ENCODE measurements at regions not wholly inside any gene's neighbourhood (a gene's known extent, or its start where the extent isn't known, plus 50 kb on each side); places are given as distances from the start of the nearest gene placed in this dataset.

GRCh38 chr7:95669513-95669912 lies 73.2 kb upstream of the PDK4 start:
- Histone ChIP-seq H2AFZ (ENCODE audit: insufficient read depth, low read length, poor library complexity) (no peak overlapping the region), H3K23ac (ENCODE audit: low read length) (no peak overlapping the region)
- no CpG with 5 or more reads among the region's 2 CpGs for WGBS (ENCODE audit: extremely low coverage, insufficient coverage, insufficient read length)

GRCh38 chr7:95668504-95669018 lies 72.2 kb upstream of the PDK4 start:
- DNase-seq, result no peak
- WGBS (ENCODE audit: extremely low coverage, insufficient coverage, insufficient read length), result no CpG with 5 or more reads among the region's 4 CpGs

More at GRCh38 chr7:95669513-95669912, 73.2 kb upstream of the PDK4 start:
- Histone ChIP-seq H3K36me3 (ENCODE audit: control insufficient read depth in 1 of 2, insufficient read depth in 2 of 2, low read length in 2 of 2) (no peaks in the 10 kb centered on the region), H3K27me3 (ENCODE audit: insufficient read depth, low read length) (no peaks in the 10 kb centered on the region), H4K12ac (ENCODE audit: low read depth, low read length) (no peak overlapping the region), H3K4ac (ENCODE audit: low read depth, low read length) (no peak overlapping the region), H3K4me1 (ENCODE audit: control insufficient read depth in 1 of 2, insufficient read depth in 2 of 2, low read length in 2 of 2) (no peaks in the 10 kb centered on the region), H3K79me2 (ENCODE audit: control insufficient read depth, insufficient read depth, low read length, poor library complexity) (no peaks in the 10 kb centered on the region), H3K27ac (ENCODE audit: low read depth, low read length) (no peak overlapping the region), H2AK5ac (ENCODE audit: low read length) (no peak overlapping the region), H2BK120ac (ENCODE audit: insufficient read depth, low read length, poor library complexity) (no peak overlapping the region), H3K4me3 (ENCODE audit: low read depth, low read length) (no peak overlapping the region), H3K9me3 (ENCODE audit: insufficient read depth, low read depth, low read length) (no peaks in the 10 kb centered on the region), H3K79me1 (ENCODE audit: low read length) (no peaks in the 10 kb centered on the region), H3K4me2 (ENCODE audit: low read length) (no peak overlapping the region), H2BK5ac (ENCODE audit: low read depth, low read length, poor library complexity) (no peak overlapping the region), H4K91ac (ENCODE audit: low read depth, low read length) (no peak overlapping the region), H3K14ac (ENCODE audit: low read length) (no peak overlapping the region), H4K8ac (ENCODE audit: low read depth, low read length) (no peak overlapping the region), H2BK12ac (ENCODE audit: low read length) (no peak overlapping the region), H3K9ac (ENCODE audit: low read length) (no peak overlapping the region), H3K18ac (ENCODE audit: low read length) (no peak overlapping the region)
- DNase-seq, result no peak

GRCh38 chr7:95662987-95663386 lies 66.7 kb upstream of the PDK4 start:
- no peak overlapping the region for H4K12ac ChIP-seq (ENCODE audit: low read depth, low read length)
- H2BK12ac ChIP-seq (ENCODE audit: low read length), result no peak overlapping the region
- no peak overlapping the region for H3K4me3 ChIP-seq (ENCODE audit: low read depth, low read length)
- no peak overlapping the region for H3K23ac ChIP-seq (ENCODE audit: low read length)
- WGBS (ENCODE audit: extremely low coverage, insufficient coverage, insufficient read length), result no CpG with 5 or more reads among the region's 1 CpG
- no peak overlapping the region for H3K9ac ChIP-seq (ENCODE audit: low read length)
- H3K14ac ChIP-seq (ENCODE audit: low read length), result no peak overlapping the region
- H3K4me1 ChIP-seq (ENCODE audit: control insufficient read depth in 1 of 2, insufficient read depth in 2 of 2, low read length in 2 of 2), result no peaks in the 10 kb centered on the region
- H2BK5ac ChIP-seq (ENCODE audit: low read depth, low read length, poor library complexity), result no peak overlapping the region
- no peak overlapping the region for H4K8ac ChIP-seq (ENCODE audit: low read depth, low read length)
- no peak overlapping the region for H3K27ac ChIP-seq (ENCODE audit: low read depth, low read length)
- no peak for DNase-seq
- H3K36me3 ChIP-seq (ENCODE audit: control insufficient read depth in 1 of 2, insufficient read depth in 2 of 2, low read length in 2 of 2), result no peaks in the 10 kb centered on the region
- H3K4ac ChIP-seq (ENCODE audit: low read depth, low read length), result no peak overlapping the region
- no peak overlapping the region for H2AK5ac ChIP-seq (ENCODE audit: low read length)
- H2AFZ ChIP-seq (ENCODE audit: insufficient read depth, low read length, poor library complexity), result no peak overlapping the region
- H3K79me2 ChIP-seq (ENCODE audit: control insufficient read depth, insufficient read depth, low read length, poor library complexity), result no peaks in the 10 kb centered on the region
- H3K79me1 ChIP-seq (ENCODE audit: low read length), result no peaks in the 10 kb centered on the region
- no peak overlapping the region for H2BK120ac ChIP-seq (ENCODE audit: insufficient read depth, low read length, poor library complexity)
- no peak overlapping the region for H3K18ac ChIP-seq (ENCODE audit: low read length)
- no peaks in the 10 kb centered on the region for H3K27me3 ChIP-seq (ENCODE audit: insufficient read depth, low read length)
- no peak overlapping the region for H3K4me2 ChIP-seq (ENCODE audit: low read length)
- H3K9me3 ChIP-seq (ENCODE audit: insufficient read depth, low read depth, low read length), result no peaks in the 10 kb centered on the region
- no peak overlapping the region for H4K91ac ChIP-seq (ENCODE audit: low read depth, low read length)

More at GRCh38 chr7:95668504-95669018, 72.2 kb upstream of the PDK4 start:
- H2BK120ac ChIP-seq (ENCODE audit: insufficient read depth, low read length, poor library complexity), result no peak overlapping the region
- H3K36me3 ChIP-seq (ENCODE audit: control insufficient read depth in 1 of 2, insufficient read depth in 2 of 2, low read length in 2 of 2), result no peaks in the 10 kb centered on the region
- no peak overlapping the region for H2AK5ac ChIP-seq (ENCODE audit: low read length)
- no peaks in the 10 kb centered on the region for H3K4me1 ChIP-seq (ENCODE audit: control insufficient read depth in 1 of 2, insufficient read depth in 2 of 2, low read length in 2 of 2)
- no peaks in the 10 kb centered on the region for H3K27me3 ChIP-seq (ENCODE audit: insufficient read depth, low read length)
- no peak overlapping the region for H3K23ac ChIP-seq (ENCODE audit: low read length)
- no peak overlapping the region for H3K14ac ChIP-seq (ENCODE audit: low read length)
- H3K4me3 ChIP-seq (ENCODE audit: low read depth, low read length), result no peak overlapping the region
- H3K79me2 ChIP-seq (ENCODE audit: control insufficient read depth, insufficient read depth, low read length, poor library complexity), result no peaks in the 10 kb centered on the region
- H3K4me2 ChIP-seq (ENCODE audit: low read length), result no peak overlapping the region
- no peak overlapping the region for H3K9ac ChIP-seq (ENCODE audit: low read length)
- H3K79me1 ChIP-seq (ENCODE audit: low read length), result no peaks in the 10 kb centered on the region
- no peak overlapping the region for H4K8ac ChIP-seq (ENCODE audit: low read depth, low read length)
- no peak overlapping the region for H4K12ac ChIP-seq (ENCODE audit: low read depth, low read length)
- H3K9me3 ChIP-seq (ENCODE audit: insufficient read depth, low read depth, low read length), result no peaks in the 10 kb centered on the region
- H3K27ac ChIP-seq (ENCODE audit: low read depth, low read length), result no peak overlapping the region
- no peak overlapping the region for H4K91ac ChIP-seq (ENCODE audit: low read depth, low read length)
- H3K4ac ChIP-seq (ENCODE audit: low read depth, low read length), result no peak overlapping the region
- no peak overlapping the region for H2AFZ ChIP-seq (ENCODE audit: insufficient read depth, low read length, poor library complexity)
- no peak overlapping the region for H3K18ac ChIP-seq (ENCODE audit: low read length)
- no peak overlapping the region for H2BK5ac ChIP-seq (ENCODE audit: low read depth, low read length, poor library complexity)
- no peak overlapping the region for H2BK12ac ChIP-seq (ENCODE audit: low read length)

- H2BK5ac ChIP-seq (ENCODE audit: low read depth, low read length, poor library complexity), result no peak overlapping the region
- H3K4me1 ChIP-seq (ENCODE audit: control insufficient read depth in 1 of 2, insufficient read depth in 2 of 2, low read length in 2 of 2), result no peaks in the 10 kb centered on the region
- H3K4ac ChIP-seq (ENCODE audit: low read depth, low read length), result no peak overlapping the region
- no peak overlapping the region for H2AK5ac ChIP-seq (ENCODE audit: low read length)
- H3K27ac ChIP-seq (ENCODE audit: low read depth, low read length), result no peak overlapping the region
- no peaks in the 10 kb centered on the region for H3K36me3 ChIP-seq (ENCODE audit: control insufficient read depth in 1 of 2, insufficient read depth in 2 of 2, low read length in 2 of 2)
- H3K4me2 ChIP-seq (ENCODE audit: low read length), result no peak overlapping the region
- no CpG with 5 or more reads among the region's 3 CpGs for WGBS (ENCODE audit: extremely low coverage, insufficient coverage, insufficient read length)
- no peaks in the 10 kb centered on the region for H3K79me2 ChIP-seq (ENCODE audit: control insufficient read depth, insufficient read depth, low read length, poor library complexity)
- H3K14ac ChIP-seq (ENCODE audit: low read length), result no peak overlapping the region
- DNase-seq, result no peak
- H4K12ac ChIP-seq (ENCODE audit: low read depth, low read length), result no peak overlapping the region
- H3K9me3 ChIP-seq (ENCODE audit: insufficient read depth, low read depth, low read length), result no peaks in the 10 kb centered on the region
- H2AFZ ChIP-seq (ENCODE audit: insufficient read depth, low read length, poor library complexity), result no peak overlapping the region
- no peak overlapping the region for H3K23ac ChIP-seq (ENCODE audit: low read length)
- no peak overlapping the region for H3K18ac ChIP-seq (ENCODE audit: low read length)
- H3K4me3 ChIP-seq (ENCODE audit: low read depth, low read length), result no peak overlapping the region
- no peaks in the 10 kb centered on the region for H3K27me3 ChIP-seq (ENCODE audit: insufficient read depth, low read length)
- no peak overlapping the region for H3K9ac ChIP-seq (ENCODE audit: low read length)
- H4K8ac ChIP-seq (ENCODE audit: low read depth, low read length), result no peak overlapping the region
- H2BK12ac ChIP-seq (ENCODE audit: low read length), result no peak overlapping the region
- no peak overlapping the region for H2BK120ac ChIP-seq (ENCODE audit: insufficient read depth, low read length, poor library complexity)
- no peaks in the 10 kb centered on the region for H3K79me1 ChIP-seq (ENCODE audit: low read length)
- no peak overlapping the region for H4K91ac ChIP-seq (ENCODE audit: low read depth, low read length)
Observed at GRCh38 chr7:95660023-95660434, 63.7 kb upstream of the PDK4 start.

All from trophoblast cell (in vitro differentiated cells and primary cell).